NCI-H69 (cell line): ENCODE measurements at regions not wholly inside any gene's neighbourhood (a gene's known extent, or its start where the extent isn't known, plus 50 kb on each side); places are given as distances from the start of the nearest gene placed in this dataset.

ENCODE experiments used
- DNase-seq: peaks from one replicate; lab custom pipeline; 2025; lab: John Stamatoyannopoulos, UW

DNA sequence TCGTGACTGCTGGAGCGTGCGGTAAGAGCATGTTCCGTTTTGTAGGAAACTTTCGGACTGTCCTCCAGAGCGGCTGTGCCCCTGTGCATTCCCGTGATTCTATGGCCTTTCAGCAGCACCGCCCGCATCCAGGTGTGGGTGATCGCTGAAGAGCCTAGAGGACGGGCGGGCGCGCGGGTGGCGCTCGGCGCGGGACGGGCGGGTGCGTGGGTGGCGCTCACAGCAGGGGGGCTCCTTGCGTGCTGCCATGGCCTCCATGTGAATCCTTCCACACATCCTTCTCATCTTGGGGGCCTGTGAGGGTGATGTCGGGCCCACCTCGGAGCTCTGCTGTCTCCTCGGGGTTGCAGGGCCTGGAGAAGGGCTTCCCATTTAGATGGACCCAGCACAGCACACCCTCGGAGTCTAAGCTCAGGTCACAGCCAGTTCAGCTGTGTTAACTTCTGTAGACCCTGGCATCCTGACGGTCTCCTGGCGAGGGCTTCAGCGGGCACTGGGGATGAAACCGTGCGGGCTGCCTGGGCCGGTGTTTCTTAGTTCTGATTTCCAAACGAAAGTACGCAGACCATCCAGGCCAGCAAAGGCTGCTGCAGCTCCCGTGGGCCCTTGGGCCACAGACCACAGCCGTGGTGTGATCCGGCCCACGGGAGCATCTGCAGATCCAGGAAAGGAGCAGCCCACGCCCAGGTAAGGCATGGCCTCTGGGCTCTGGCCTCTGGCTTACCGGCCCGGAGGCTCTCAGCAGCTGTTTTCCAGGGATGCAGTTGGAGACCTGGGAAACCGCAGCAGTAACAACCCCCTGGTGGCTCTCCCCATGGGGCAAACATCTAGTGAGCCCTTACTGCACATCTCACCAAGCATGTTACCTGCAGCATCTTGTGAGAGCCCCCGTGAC is 339.4 kb downstream of the FOXL1 start:
- no peak for DNase-seq

DNA sequence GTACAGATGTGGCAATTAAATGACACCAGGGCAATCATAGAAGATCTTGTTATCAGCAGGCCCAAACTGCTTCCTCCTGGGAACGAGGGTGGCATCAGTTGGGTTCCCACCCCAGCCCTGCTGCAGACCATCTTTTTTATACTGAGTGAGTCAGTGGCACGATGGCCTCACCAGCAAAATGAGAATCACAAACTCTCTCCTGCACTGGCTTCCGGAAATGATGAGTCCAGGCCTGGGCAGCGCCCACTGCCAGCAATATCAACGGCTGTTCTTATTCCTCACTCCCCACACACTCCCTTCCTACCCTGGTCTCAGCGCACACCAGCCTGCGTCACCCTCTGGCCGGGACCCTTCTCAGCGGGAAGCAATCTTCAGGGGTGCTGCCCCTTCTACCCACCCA is 340.3 kb downstream of the FOXL1 start:
- no peak for DNase-seq

DNA sequence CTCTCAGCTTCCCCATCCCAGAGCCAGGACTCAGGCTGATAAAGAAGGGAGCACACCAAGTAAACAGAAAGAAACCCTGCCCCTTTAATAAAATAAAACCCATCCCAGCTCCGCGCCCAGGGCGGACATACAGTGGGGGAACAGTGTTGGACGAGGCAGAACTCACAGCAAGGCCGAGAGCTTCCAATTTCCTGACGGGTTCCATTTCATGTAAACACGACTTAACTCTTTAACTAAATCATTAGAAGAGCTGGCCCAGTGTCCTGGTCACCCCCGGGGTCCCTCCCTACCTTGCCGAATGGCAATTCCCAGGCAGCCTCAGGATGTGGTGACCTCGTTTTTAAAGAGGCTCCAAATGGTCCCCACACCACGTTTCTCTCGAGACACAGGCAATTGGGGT is 340.7 kb downstream of the FOXL1 start:
- DNase-seq: no peak

DNA sequence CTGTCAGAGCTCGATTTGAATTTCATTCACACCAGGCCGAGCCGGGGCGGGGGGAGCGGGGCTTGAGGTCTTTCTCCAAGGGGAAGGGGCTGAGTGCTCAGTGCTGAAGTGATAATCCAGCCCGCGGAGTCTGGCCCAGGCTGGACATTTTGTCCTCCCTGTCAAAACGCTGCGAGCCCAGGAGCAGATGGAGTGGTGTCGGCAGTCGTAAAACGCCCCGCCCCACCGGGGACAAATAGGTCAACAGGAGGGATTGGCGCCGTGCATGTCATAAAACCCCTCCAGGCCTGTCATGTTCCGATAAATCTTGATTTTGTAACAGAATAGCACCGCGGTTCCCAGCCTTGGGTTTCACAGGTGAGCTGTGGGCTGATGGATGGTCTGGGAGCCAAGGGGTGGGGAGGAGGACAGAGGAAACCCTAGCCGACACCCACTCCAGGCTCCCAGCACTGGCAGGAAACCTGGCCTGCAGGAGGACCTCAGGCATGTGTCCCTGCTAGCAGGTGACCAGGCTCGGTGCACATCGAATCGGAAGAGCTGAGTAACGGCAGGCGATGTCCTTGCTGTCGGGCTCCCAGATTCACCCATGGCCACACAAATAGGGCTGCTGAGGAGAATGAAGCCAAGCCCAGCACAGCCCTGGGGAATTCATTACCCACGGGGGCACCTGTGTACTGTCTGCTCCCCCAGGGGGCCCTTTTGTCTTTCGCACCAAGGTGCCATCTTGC is 341.4 kb downstream of the FOXL1 start:
- DNase-seq: no peak

DNA sequence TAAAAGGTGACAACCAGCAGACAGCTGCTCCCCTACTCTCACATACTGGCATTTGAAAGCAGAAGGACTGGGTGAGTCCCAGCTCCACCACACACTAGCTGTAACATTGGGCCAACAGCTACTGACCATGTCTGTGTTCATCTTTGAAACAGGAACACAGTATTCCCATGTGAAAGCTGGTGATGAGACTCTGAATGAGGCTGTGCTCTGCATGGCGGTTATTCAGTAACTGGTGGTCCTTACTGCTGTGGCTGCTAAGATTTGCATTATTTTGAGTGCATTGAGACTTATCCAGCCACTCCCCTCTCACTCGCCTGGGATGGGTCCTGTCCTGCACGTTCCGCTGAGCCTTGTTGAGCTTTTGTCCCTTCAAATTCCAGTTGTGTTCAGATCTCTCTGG is 342.9 kb downstream of the FOXL1 start:
- DNase-seq: no peak

DNA sequence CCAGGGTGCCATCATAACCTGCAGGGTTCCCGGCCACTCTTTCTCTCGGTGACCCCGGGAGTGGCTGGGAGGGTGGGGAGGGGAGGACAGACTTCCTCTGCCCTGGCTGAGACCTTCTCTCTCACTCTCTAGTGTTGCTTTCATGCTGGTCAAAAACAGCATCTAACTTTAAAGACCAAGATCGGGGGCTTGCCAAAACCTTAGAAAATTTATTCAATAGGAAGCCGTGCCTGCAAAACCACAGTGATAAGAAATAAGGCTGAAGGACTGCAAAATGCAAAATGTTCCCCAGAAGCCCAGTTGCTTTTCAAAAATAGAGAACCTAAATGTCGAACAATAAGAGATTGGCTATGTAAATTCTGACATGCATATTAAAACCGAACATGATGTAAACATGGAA is 344.0 kb downstream of the FOXL1 start:
- no peak for DNase-seq

DNA sequence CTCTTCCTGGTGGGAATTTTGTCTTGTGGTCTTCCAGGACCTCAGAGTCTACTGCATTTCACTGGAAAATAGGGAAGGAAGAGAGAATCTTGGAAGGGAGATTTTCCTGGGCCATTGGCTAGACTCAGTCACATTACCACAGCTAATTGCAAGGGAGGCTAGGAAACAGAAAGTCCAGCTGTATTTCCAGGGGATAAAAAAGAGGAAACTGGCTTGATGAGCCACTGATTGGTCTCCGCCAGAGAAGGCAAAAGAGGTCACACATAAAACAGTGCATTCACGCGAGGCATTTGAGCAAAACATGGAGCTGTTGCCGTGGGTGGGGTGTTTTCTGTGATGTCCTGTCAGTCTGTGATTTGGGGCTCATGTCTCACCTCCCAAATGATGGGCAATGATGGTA is 345.3 kb downstream of the FOXL1 start:
- no peak for DNase-seq

DNA sequence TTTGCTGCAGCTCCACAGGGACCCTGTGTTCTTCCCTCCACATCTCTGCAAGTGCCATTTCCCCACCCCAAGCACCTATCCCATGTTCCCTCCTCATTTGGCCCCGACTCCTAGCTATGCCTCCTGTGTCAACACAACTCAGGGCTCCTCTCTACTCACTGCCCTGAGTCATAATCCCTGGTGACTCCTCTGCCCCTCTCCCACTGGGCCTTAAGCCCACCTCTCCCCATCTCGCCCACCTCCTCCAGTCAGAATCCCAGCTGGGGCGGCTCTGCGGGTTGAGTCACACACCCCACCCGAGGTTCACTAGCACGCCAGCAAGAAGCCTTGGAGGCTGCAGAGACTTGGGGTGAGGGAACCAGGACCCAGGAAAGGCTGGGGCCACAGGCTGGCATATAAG is 346.2 kb downstream of the FOXL1 start:
- DNase-seq: no peak

DNA sequence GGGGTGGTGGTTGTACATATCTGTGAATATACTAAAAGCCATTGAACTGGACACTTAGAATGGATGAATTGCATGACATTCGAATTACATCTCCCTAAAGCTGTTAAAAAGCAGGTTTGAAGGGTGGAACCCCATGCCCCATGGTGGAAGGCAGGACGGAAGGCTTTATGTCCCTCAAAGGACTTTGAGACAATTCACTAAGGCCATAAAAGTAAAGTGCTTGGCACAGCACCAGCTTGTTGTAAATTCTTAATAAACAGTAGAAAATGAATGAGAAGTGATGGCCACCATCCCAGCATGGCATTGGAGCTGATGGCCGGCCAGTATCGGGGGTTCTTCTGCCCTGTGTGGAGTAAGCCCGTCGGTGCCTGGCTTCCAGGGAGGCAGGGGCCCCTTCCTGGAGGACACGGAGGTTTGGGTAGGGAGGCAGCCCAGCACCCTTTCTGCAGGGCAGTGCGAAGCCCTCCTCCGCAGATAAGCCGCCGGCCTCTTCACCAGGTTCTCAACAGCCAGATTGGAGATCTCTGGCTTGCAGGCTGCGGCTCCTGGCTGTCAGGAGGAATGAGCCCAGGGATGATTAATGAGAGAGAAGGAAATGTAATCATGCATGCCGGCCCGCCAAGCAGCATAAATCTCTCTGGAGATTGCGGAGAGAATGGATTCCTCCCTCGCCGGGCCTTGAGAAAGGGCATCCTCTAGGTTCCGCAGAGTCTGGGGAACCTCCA is 346.9 kb downstream of the FOXL1 start:
- DNase-seq: no peak

DNA sequence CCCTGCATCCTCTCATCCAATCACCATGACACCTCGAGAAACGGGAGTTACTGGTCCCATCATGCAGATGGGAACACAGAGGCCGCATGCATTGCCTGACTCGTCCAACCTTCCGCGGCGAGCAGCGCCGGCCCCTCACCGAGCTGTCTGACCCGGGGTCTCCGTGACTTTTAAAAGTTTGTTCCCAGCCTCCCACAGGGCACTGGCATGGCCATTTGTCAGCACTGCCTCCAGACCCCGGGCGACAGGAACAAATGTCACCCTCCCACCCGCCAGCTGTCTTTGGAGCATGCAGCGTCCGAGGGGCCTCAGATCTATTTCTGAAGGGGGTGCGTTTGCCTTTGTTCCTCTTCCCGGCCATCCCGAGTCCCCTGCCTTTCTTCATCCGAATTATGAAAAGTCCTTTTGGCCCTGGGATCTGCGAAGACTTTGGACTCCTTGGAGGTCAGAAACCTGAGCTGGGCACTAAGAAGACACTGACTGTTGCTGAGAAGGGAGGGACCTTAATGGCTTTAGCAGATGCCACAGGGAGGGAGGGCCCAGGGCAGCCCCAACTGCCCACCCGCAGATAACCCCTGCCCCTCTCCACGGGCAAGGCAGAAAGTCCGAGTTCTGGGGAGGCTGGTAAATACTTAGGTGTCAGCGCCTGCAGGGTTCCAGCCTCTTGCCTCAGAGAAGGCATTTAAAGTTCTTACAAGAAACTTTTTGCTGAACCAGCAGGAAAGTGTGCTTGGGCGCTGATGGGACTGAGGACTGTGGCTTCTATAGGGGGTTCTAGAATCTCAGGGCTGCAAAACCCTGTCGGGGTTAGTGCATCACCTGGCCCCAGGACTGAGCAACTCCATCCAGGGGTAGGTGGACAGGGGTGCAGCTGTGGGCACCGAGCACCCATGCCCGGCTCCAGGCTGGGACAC is 348.1 kb downstream of the FOXL1 start:
- DNase-seq: no peak

DNA sequence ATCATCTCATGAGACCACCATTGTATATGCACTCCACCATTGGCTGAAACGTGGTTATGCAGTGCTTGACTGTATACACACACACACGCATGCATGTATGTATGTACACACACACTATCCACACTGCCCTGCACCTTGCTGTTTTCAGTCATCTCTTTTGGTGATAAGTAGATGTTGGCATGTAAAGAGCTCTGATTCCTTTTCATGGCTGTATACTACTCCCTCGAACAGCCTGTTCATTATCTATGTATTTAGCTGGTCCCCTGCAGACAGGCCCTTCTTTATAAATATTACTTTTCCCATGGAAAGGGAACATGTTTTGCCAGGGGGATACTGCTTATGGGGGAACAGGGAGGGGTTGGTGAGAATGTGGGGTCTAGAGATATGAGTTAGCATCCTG is 349.4 kb downstream of the FOXL1 start:
- no peak for DNase-seq

DNA sequence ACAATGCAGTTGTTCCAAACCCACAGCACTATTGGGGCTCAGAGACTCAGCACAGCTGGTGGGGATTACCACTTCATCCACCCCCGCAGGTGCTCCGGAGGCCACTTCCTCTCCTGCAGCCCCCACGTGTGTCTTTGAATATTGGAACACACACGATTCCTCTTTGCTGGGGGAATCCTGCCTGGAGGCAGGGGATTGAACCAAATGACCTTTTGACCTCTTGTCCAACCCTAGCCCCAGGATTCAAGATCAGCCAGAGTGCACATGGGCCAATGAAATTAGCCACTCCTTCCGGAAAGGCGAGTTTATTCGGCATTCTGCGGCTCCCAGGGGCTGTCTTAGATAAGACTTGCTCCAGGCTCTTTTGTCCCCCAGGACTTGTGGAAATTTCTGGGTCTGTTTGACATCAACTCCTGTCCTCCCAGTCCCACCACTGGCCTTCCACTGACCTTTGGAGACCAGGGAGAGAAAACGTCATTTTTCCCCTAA is 350.2 kb downstream of the FOXL1 start:
- DNase-seq: no peak

DNA sequence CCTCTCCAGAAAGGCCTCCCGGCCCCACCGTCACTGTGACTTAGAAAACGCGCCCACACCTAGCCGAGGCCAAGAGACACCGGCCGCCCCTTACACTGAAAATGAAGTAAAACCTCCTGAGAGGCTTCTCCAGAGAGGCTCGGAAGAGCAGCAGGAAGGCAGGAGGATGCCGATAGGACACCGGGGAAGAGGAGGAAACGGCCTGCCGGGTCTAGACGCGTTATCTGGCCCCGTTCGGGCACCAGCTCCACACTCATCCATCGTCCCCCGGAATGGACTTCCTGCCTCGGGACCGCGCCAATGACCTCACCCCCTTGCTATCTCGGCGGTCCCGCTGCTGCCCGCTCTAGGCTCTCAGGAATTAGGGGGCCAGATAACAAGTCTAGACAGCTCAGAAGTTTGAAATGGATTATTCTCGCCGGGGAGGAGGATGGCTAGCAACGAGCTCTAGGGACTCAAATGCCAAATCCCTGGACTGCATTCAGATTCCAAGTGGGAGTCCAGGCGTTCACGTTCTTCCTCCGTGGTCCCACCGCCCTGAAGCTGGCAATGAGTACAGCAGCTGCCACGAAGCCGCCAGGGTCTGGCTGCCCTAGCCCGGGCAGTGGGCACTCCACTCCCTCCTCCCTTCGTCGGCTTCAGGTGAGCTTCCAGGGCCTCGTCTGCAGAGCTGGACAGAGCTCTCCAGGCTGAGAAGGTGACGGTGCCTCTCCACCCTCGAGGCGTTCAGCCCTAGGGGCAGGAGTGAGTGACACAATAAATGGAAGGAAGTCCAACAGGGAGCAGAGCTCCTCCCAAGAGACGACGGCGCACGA is 350.9 kb downstream of the FOXL1 start:
- no peak for DNase-seq

DNA sequence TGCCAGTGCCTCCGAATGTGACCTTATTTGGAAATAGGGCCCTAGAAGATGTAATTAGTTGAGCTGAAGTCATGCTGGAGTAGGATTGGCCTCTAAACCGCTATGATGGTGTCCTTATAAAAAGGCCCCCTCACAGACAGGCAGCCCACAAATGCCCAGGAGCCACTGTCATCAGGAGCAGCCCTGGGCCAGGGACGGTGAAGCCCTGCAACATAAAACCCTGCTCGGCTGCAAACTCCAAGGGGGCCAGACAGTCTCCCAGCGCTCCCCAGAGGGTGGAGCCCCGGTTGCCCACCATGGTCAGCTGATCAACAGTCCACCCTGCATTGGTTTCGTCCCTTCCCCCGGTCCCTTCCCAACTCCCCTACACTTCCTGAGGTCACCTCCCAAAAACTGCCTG is 351.7 kb downstream of the FOXL1 start:
- no peak for DNase-seq

DNA sequence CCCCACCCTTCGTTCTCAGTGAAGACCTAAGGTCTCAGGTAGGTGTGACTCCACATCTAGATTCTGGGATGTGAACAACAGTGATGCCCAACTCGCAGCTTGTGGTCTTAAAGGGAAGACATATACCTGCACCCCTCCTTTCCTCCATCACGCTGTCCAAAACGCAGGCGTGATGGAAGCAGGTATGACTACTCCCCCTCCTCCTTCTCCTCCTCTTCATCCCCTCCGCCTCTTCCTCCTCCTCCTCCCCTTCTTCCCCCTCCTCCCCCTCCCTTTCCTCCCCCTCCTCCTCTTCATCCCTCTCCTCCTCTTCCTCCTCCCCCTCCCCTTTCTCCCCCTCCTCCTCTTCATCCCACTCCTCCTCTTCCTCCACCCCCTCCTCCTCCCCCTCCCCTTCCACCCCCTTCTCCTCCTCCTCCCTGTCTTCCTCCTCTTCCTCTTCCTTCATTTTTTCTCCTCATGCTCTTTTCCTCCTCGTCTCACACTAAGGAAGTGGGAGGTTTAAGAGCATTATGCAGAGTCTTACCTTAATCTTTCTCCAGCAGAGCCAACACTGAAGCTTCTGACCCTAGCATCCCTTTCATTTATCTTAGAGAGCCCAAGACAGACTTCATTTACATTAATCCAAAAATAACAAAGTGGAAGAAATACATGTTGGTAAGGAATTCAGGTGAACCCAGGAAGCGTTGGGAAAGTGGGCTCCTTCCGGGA is 352.5 kb downstream of the FOXL1 start:
- DNase-seq: no peak

DNA sequence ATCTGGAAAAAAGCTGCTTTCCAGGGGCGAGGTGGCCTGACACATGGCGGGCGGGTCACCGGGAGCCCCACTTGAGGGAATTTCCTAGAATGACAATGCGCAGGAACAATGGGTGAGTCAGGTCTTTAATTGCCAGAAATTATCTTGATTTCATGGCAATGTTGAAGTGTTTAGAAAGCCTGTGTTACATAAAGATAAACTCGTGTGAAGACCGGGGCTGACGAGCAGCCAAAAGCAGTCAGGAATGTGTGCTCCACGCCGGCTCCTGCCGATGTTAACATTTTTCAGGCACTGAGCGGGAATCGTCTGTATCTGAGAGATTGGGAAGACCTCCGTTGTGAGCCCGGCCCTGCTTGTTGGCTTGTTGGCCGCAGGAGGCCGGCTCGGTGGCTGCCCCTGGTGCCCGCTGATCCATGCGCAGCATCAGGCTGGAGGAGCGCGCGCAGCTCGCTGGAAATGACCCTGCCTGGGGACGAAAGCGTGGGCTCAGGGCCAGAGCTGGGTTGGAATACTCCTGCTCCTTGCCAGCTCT is 353.1 kb downstream of the FOXL1 start:
- no peak for DNase-seq

DNA sequence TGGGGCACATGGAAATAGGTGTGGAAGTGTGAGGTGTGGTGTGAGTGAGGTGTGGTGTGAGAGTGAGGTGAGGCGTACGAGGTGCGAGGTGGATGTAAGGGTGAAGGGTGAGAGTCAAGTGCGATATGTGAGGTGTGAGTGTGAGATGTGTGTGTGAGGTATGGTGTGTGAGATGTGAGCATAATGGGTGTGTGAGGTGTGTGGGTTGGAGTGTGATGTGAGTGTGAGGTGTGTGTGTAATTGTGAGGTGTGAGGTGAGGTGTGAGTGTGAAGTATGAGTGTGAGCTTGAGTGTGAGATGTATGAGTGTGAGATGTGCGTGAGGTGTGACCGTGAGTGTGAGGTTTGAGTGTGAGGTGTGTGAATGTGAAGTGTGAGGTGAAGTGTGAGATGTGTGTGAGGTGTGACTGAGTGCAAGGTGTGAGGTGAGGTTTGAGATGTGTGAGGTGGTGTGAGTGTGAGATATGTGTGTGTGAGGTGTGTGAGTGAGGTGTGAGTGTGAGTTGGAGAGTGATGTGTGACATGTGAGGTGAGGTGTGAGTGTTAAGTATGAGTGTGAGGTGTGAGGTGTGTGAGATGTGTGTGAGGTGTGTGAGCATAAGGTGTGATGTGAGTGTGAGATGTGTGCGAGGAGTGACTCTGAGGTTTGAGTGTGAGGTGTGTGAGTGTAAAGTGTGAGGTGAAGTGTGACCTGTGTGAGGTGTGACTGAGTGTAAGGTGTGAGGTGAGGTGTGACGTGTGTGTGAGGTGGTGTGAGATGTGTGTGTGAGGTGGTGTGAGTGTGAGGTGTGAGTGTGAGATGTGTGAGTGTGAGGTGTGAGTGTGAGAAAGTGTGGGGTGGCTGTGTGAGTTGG is 354.0 kb downstream of the FOXL1 start:
- DNase-seq: no peak

DNA sequence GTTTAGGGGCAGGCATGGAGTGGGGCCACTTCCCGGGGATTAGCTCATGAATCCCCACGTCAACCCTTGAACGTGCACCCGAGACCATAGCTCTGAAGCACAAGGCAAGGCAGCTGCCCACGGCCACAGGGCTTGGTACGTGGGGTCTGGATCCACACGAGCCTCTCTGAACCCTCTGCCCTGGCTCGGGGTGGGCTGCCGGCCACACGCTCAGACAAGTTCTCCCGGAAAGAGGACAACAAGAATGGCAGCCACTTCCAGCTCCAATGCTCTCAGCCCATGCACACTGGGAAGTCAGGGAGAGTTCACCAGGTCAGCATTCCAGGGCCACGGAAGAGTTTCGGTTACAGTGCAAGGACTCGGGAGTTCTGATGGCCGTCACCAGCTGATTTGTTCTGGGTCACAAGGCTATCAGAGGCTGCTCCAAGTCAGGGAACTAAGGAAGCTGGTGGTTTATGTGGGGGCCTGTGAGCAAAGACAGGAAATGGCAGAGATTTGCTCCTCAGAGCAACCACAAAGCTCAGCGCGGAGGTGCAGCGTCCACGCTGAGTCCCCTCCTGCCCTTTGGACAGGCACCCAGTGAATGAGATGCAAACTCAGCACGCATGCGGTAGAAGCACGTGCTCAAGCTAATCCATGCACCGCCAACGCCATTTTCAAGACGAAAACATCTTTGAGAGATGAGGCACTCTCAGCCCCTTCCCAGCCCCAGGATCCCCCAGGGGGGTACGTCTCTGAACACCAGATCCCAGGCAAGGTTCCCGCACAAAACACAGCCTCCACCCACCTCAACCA is 356.4 kb downstream of the FOXL1 start:
- no peak for DNase-seq
